Thoracic aorta (tissue), 2 donors: ENCODE measurements at regions not wholly inside any gene's neighbourhood (a gene's known extent, or its start where the extent isn't known, plus 50 kb on each side); places are given as distances from the start of the nearest gene placed in this dataset.

Source experiments
- ATAC-seq: fragments of 150-250 bp; one replicate; pipeline ENCODE4 v1.8.0; 2017; ENCODE audit warnings: low read depth; ENCODE audit not compliant: insufficient number of reproducible peaks, low FRiP score
- DNase-seq: peaks from one replicate; pipeline ENCODE4 v3.0.0-alpha.2; 2020; ENCODE audit warnings: low spot score
- H3K27ac ChIP-seq, 2 donors: fragments of 200-600 bp; sonication (generic); 1 replicate in 1 of 2; 2 replicates in 1 of 2; pipeline ENCODE4 v1.5.1; 2016; ENCODE audit warnings: mild to moderate bottlenecking in 2 of 2, moderate library complexity in 2 of 2
- H3K27me3 ChIP-seq: fragments of 200-600 bp; sonication (generic); replicated peaks from 2 replicates; pipeline ENCODE4 v1.6.0; 2016; ENCODE audit warnings: mild to moderate bottlenecking; ENCODE audit not compliant: insufficient read depth
- H3K36me3 ChIP-seq: fragments of 200-600 bp; sonication (generic); one replicate; pipeline ENCODE4 v1.5.1; 2016
- H3K4me1 ChIP-seq, 2 donors: fragments of 200-600 bp; sonication (generic); 1 replicate in 1 of 2; 2 replicates in 1 of 2; pipeline versions ENCODE4 v1.5.1 to v1.6.0; 2016; ENCODE audit warnings: low read depth in 2 of 2, mild to moderate bottlenecking in 1 of 2; ENCODE audit not compliant: control insufficient read depth in 1 of 2
- H3K4me3 ChIP-seq: fragments of 200-600 bp; sonication (generic); 2 replicates; pipeline ENCODE4 v1.5.1; 2016; ENCODE audit warnings: mild to moderate bottlenecking
- H3K9me3 ChIP-seq: fragments of 200-600 bp; sonication (generic); 2 replicates; pipeline ENCODE4 v1.5.1; 2016
- CTCF ChIP-seq: fragments of 200-600 bp; sonication (generic); IDR thresholded peaks from one replicate; pipeline ENCODE4 v1.5.1; 2019; ENCODE audit warnings: antibody characterized with exemption

- Histone ChIP-seq H3K4me1 (no peaks in the 10 kb centered on the region), H3K9me3 (no peaks in the 10 kb centered on the region), H3K4me3 (no peak overlapping the region), H3K36me3 (no peaks in the 10 kb centered on the region), H3K27me3 (no peaks in the 10 kb centered on the region), H3K27ac (no peak overlapping the region)
- DNase-seq (no peak), ATAC-seq (no peak)
- no peak for TF ChIP-seq CTCF
Observed at GRCh38 chr12:84243686-84244085, 668.9 kb downstream of the SLC6A15 start.

GRCh38 chr12:84222841-84223240, 689.8 kb downstream of the SLC6A15 start:
- Histone ChIP-seq H3K27me3 (no peaks in the 10 kb centered on the region), H3K4me3 (no peak overlapping the region), H3K4me1 (no peaks in the 10 kb centered on the region), H3K9me3 (no peaks in the 10 kb centered on the region), H3K27ac (no peak overlapping the region), H3K36me3 (no peaks in the 10 kb centered on the region)
- ATAC-seq (no peak), DNase-seq (no peak)
- no peak for TF ChIP-seq CTCF

GRCh38 chr12:84218406-84218805, 694.2 kb downstream of the SLC6A15 start:
- ATAC-seq (no peak), DNase-seq (no peak)

GRCh38 chr12:84201976-84202375, 710.6 kb downstream of the SLC6A15 start:
- DNase-seq: no peak
- Histone ChIP-seq H3K4me1 (no peaks in the 10 kb centered on the region), H3K9me3 (no peaks in the 10 kb centered on the region), H3K4me3 (no peak overlapping the region), H3K27me3 (no peaks in the 10 kb centered on the region), H3K36me3 (no peaks in the 10 kb centered on the region), H3K27ac (no peak overlapping the region)
- TF ChIP-seq CTCF: no peak
- ATAC-seq: no peak

More at GRCh38 chr12:84218406-84218805, 694.2 kb downstream of the SLC6A15 start:
- Histone ChIP-seq H3K27ac (no peak overlapping the region), H3K36me3 (no peaks in the 10 kb centered on the region), H3K9me3 (no peaks in the 10 kb centered on the region), H3K27me3 (no peaks in the 10 kb centered on the region), H3K4me1 (no peaks in the 10 kb centered on the region), H3K4me3 (no peak overlapping the region)
- no peak for TF ChIP-seq CTCF

GRCh38 chr12:84198294-84198946, 714.2 kb downstream of the SLC6A15 start:
- DNase-seq (no peak), ATAC-seq (no peak)
- H3K27ac ChIP-seq: no peak overlapping the region
- H3K27me3 ChIP-seq: no peaks in the 10 kb centered on the region
- H3K9me3 ChIP-seq: no peaks in the 10 kb centered on the region
- H3K4me3 ChIP-seq: no peak overlapping the region
- H3K4me1 ChIP-seq: no peaks in the 10 kb centered on the region
- H3K36me3 ChIP-seq: no peaks in the 10 kb centered on the region
- TF ChIP-seq CTCF: no peak
